Astrocyte (in vitro differentiated cells and primary cell): ENCODE measurements at regions not wholly inside any gene's neighbourhood (a gene's known extent, or its start where the extent isn't known, plus 50 kb on each side); places are given as distances from the start of the nearest gene placed in this dataset.

Source experiments
- EZH2 ChIP-seq: IDR thresholded peaks from 2 replicates; pipeline ENCODE4 v1.6.1; 2012; ENCODE audit warnings: mild to moderate bottlenecking, low read length, inconsistent platforms; ENCODE audit not compliant: insufficient read depth
- TF ChIP-seq, protein P1 (sequence below): IDR thresholded peaks from 2 replicates; pipeline ENCODE4 v1.5.1; 2011; ENCODE audit warnings: low read depth, mild to moderate bottlenecking, inconsistent platforms, low read length, moderate library complexity; ENCODE audit not compliant: insufficient read depth

DNA sequence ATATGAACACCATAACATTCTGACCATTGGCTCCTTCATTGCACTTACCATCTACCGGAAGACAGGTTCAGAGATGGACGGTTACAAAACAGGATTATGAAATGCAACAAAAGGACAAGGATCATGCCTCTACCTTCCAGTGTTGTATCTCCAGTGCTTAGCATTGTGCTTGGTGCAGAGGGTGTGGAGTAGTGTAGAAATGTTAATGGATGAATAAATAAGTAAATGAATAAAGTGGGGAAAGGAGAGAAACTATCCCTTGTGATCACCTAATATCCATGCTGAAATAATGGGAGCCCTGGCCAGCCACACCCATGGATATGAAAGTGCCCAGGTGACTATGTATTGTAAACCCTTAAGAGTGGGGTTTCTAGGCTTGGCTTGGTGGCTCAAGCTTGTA lies 344.8 kb upstream of the LMCD1 start:
- no peak for TF ChIP-seq EZH2
- TF ChIP-seq, protein P1, sequence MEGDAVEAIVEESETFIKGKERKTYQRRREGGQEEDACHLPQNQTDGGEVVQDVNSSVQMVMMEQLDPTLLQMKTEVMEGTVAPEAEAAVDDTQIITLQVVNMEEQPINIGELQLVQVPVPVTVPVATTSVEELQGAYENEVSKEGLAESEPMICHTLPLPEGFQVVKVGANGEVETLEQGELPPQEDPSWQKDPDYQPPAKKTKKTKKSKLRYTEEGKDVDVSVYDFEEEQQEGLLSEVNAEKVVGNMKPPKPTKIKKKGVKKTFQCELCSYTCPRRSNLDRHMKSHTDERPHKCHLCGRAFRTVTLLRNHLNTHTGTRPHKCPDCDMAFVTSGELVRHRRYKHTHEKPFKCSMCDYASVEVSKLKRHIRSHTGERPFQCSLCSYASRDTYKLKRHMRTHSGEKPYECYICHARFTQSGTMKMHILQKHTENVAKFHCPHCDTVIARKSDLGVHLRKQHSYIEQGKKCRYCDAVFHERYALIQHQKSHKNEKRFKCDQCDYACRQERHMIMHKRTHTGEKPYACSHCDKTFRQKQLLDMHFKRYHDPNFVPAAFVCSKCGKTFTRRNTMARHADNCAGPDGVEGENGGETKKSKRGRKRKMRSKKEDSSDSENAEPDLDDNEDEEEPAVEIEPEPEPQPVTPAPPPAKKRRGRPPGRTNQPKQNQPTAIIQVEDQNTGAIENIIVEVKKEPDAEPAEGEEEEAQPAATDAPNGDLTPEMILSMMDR, result no peak
